GM21619 (cell line): ENCODE measurements at regions not wholly inside any gene's neighbourhood (a gene's known extent, or its start where the extent isn't known, plus 50 kb on each side); places are given as distances from the start of the nearest gene placed in this dataset.
A peak's percentile ranks its signal among the peaks of the same experiment; 100 is the strongest.
"Not testable (repeated sequence)": the region's sequence is repeated elsewhere in the genome, so short reads cannot be mapped to it uniquely, and the experiment has no call there.

Source experiments
- ATAC-seq: cut with Tn5 transposase; IDR thresholded peaks from one replicate; pipeline ENCODE4 v1.9.1; 2021; ENCODE audit not compliant: unreplicated experiment

- ATAC-seq: no peak
Measured at GRCh38 chr1:102365071-102365470, 368.3 kb upstream of the OLFM3 start.

- no peak for ATAC-seq
Measured at GRCh38 chr1:102336602-102337001, 339.9 kb upstream of the OLFM3 start.

- no peak for ATAC-seq
Measured at GRCh38 chr1:102318104-102318806, 321.5 kb upstream of the OLFM3 start.

- ATAC-seq: no peak
Measured at GRCh38 chr1:102315096-102315495, 318.4 kb upstream of the OLFM3 start.

GRCh38 chr1:102296116-102296515, 299.4 kb upstream of the OLFM3 start:
- no peak for ATAC-seq

- ATAC-seq: no peak
Measured at GRCh38 chr1:102282955-102283354, 286.2 kb upstream of the OLFM3 start.

- ATAC-seq: no peak
Measured at GRCh38 chr1:102262994-102263393, 266.3 kb upstream of the OLFM3 start.

GRCh38 chr1:102252731-102253505, 256.2 kb upstream of the OLFM3 start:
- ATAC-seq: no peak

- ATAC-seq: peak; percentile 79
Measured at GRCh38 chr1:102241431-102242338, 245.0 kb upstream of the OLFM3 start.

- ATAC-seq: no peak
Measured at GRCh38 chr1:102239247-102239646, 242.5 kb upstream of the OLFM3 start.

GRCh38 chr1:102234753-102235359, 238.1 kb upstream of the OLFM3 start:
- no peak for ATAC-seq

- ATAC-seq: peak; percentile 60
Measured at GRCh38 chr1:102219463-102219862, 222.7 kb upstream of the OLFM3 start.

GRCh38 chr1:102210891-102211290, 214.2 kb upstream of the OLFM3 start:
- not testable (repeated sequence) for ATAC-seq

- ATAC-seq: peak; percentile 66
Measured at GRCh38 chr1:102191723-102192122, 195.0 kb upstream of the OLFM3 start.

- no peak for ATAC-seq
Measured at GRCh38 chr1:102190429-102190828, 193.7 kb upstream of the OLFM3 start.

GRCh38 chr1:102186536-102186935, 189.8 kb upstream of the OLFM3 start:
- ATAC-seq: no peak

GRCh38 chr1:102185260-102185659, 188.5 kb upstream of the OLFM3 start:
- ATAC-seq: no peak

GRCh38 chr1:102184477-102184876, 187.8 kb upstream of the OLFM3 start:
- no peak for ATAC-seq

- ATAC-seq: no peak
Measured at GRCh38 chr1:102183711-102184110, 187.0 kb upstream of the OLFM3 start.

GRCh38 chr1:102182603-102183260, 186.0 kb upstream of the OLFM3 start:
- no peak for ATAC-seq
